ENCODE measurements at regions not wholly inside any gene's neighbourhood (a gene's known extent, or its start where the extent isn't known, plus 50 kb on each side); places are given as distances from the start of the nearest gene placed in this dataset.

DNA sequence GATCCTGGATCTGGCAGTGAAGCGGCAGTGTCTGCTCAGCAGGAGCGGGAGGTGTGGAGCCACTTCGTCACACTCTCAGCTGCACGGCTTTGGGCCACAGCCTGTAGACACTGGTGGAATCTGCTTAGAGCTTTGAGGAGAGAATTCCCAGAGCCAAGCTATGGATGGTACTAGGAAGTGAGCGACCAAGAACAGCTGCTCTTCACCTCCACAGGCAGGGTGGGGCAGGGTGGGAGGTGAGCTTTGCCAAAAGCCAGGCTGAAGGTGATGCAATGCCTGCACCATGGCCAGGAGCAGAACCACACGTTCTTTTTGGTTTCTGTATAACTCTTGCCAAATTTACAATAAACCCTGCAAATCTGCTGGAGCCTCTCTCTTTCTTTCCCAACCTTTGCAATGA, 226.1 kb downstream of the ANKRD30B start:
- ChIA-PET POLR2A (no interaction called here), CTCF (no interaction called here)
- DNase-seq, result no peak
- ATAC-seq (ENCODE audit: poor library complexity), result no peak
- Mint-ChIP-seq H3K4me1 (ENCODE audit: low read depth) (no peaks in the 10 kb centered on the region), H3K36me3 (ENCODE audit: low read depth) (no peaks in the 10 kb centered on the region), H3K27me3 (peaks cover 13% of the 10 kb centered on the region), H3K9me3 (no peaks in the 10 kb centered on the region), H3K27ac (no peak overlapping the region), H3K4me3 (no peak overlapping the region)
- TF ChIP-seq, protein P1, sequence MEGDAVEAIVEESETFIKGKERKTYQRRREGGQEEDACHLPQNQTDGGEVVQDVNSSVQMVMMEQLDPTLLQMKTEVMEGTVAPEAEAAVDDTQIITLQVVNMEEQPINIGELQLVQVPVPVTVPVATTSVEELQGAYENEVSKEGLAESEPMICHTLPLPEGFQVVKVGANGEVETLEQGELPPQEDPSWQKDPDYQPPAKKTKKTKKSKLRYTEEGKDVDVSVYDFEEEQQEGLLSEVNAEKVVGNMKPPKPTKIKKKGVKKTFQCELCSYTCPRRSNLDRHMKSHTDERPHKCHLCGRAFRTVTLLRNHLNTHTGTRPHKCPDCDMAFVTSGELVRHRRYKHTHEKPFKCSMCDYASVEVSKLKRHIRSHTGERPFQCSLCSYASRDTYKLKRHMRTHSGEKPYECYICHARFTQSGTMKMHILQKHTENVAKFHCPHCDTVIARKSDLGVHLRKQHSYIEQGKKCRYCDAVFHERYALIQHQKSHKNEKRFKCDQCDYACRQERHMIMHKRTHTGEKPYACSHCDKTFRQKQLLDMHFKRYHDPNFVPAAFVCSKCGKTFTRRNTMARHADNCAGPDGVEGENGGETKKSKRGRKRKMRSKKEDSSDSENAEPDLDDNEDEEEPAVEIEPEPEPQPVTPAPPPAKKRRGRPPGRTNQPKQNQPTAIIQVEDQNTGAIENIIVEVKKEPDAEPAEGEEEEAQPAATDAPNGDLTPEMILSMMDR (IDR thresholded peaks at IDR 0.05), result no peak
- H3K4me3 ChIP-seq (ENCODE audit: low read length), result no peak overlapping the region
- no peaks in the 10 kb centered on the region for H3K27me3 ChIP-seq (ENCODE audit: control insufficient read depth in 1 of 2, insufficient read depth in 2 of 2, low read length in 2 of 2)
- intact Hi-C loops (cut with DNase I, micrococcal nuclease), result no loop called here
- H3K9me3 ChIP-seq (ENCODE audit: control insufficient read depth in 1 of 2, insufficient read depth in 1 of 2, low read length in 2 of 2), result no peaks in the 10 kb centered on the region
- H3K36me3 ChIP-seq (ENCODE audit: insufficient read depth, low read length), result no peaks in the 10 kb centered on the region
- H3K27ac ChIP-seq (ENCODE audit: low read depth in 1 of 2, low read length in 2 of 2), result no peak overlapping the region
- H3K4me1 ChIP-seq (ENCODE audit: insufficient read depth, low read length), result no peaks in the 10 kb centered on the region

DNA sequence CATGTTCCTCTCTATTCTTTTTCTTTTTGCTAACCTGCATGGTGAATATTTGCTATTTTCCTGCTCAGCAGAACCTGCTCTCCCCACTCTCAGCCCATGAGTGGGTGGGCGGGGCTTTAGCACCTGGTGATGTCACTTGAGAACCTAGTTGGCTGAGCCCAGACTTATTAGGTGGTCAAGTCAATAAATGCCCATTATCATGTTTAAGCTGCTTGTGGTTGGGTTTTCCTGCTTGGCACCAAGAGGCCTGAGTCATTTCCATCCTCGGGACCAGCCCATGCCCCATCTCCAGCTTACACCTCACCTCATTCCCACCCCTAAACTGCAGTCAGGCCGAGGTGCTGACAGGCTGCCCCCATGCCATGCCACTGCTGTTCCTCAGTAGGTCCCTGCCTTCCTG, 226.6 kb downstream of the ANKRD30B start:
- ATAC-seq (ENCODE audit: poor library complexity), result no peak
- no peak overlapping the region for H3K27ac ChIP-seq (ENCODE audit: low read depth in 1 of 2, low read length in 2 of 2)
- Mint-ChIP-seq H3K27ac (no peak overlapping the region), H3K4me3 (no peak overlapping the region), H3K27me3 (peaks cover 13% of the 10 kb centered on the region), H3K9me3 (no peaks in the 10 kb centered on the region), H3K4me1 (ENCODE audit: low read depth) (no peaks in the 10 kb centered on the region), H3K36me3 (ENCODE audit: low read depth) (no peaks in the 10 kb centered on the region)
- intact Hi-C loops (cut with DNase I, micrococcal nuclease), result no loop called here
- no peak overlapping the region for H3K4me3 ChIP-seq (ENCODE audit: low read length)
- no peaks in the 10 kb centered on the region for H3K36me3 ChIP-seq (ENCODE audit: insufficient read depth, low read length)
- DNase-seq, result no peak
- no peaks in the 10 kb centered on the region for H3K4me1 ChIP-seq (ENCODE audit: insufficient read depth, low read length)
- TF ChIP-seq, protein P1 (IDR thresholded peaks at IDR 0.05), result no peak
- POLR2A ChIA-PET, result no interaction called here
- CTCF ChIA-PET, result no interaction called here
- H3K9me3 ChIP-seq (ENCODE audit: control insufficient read depth in 1 of 2, insufficient read depth in 1 of 2, low read length in 2 of 2), result no peaks in the 10 kb centered on the region
- H3K27me3 ChIP-seq (ENCODE audit: control insufficient read depth in 1 of 2, insufficient read depth in 2 of 2, low read length in 2 of 2), result no peaks in the 10 kb centered on the region

GRCh38 chr18:14975431-14975830, 227.5 kb downstream of the ANKRD30B start:
- no peaks in the 10 kb centered on the region for H3K9me3 ChIP-seq (ENCODE audit: control insufficient read depth in 1 of 2, insufficient read depth in 1 of 2, low read length in 2 of 2)
- TF ChIP-seq, protein P1 (IDR thresholded peaks at IDR 0.05), result no peak
- Mint-ChIP-seq H3K4me1 (ENCODE audit: low read depth) (no peaks in the 10 kb centered on the region), H3K36me3 (ENCODE audit: low read depth) (no peaks in the 10 kb centered on the region), H3K27me3 (peaks cover 13% of the 10 kb centered on the region), H3K27ac (no peak overlapping the region), H3K4me3 (no peak overlapping the region), H3K9me3 (no peaks in the 10 kb centered on the region)
- H3K36me3 ChIP-seq (ENCODE audit: insufficient read depth, low read length), result no peaks in the 10 kb centered on the region
- POLR2A ChIA-PET, result interaction anchor here (0.5 kb wide), 1 partner anchor 1972 kb away, joined by 6 read pairs; no protein-coding TSS in a partner anchor
- DNase-seq, result no peak
- CTCF ChIA-PET, result no interaction called here
- H3K27ac ChIP-seq (ENCODE audit: low read depth in 1 of 2, low read length in 2 of 2), result no peak overlapping the region
- no peaks in the 10 kb centered on the region for H3K4me1 ChIP-seq (ENCODE audit: insufficient read depth, low read length)
- no peak overlapping the region for H3K4me3 ChIP-seq (ENCODE audit: low read length)
- intact Hi-C loops (cut with DNase I, micrococcal nuclease), result no loop called here
- H3K27me3 ChIP-seq (ENCODE audit: control insufficient read depth in 1 of 2, insufficient read depth in 2 of 2, low read length in 2 of 2), result no peaks in the 10 kb centered on the region
- ATAC-seq (ENCODE audit: poor library complexity), result no peak
